Keratinocyte (primary cell): ENCODE measurements at regions not wholly inside any gene's neighbourhood (a gene's known extent, or its start where the extent isn't known, plus 50 kb on each side); places are given as distances from the start of the nearest gene placed in this dataset.

ENCODE experiments used
- EZH2 ChIP-seq: IDR thresholded peaks from one replicate; pipeline ENCODE4 v1.6.1; 2012; ENCODE audit warnings: inconsistent platforms, mild to moderate bottlenecking, low read length, moderate library complexity
- TF ChIP-seq, protein P1 (sequence below), 3 experiments: IDR thresholded peaks in 1 of 3; conservative IDR thresholded peaks in 1 of 3; optimal IDR thresholded peaks in 1 of 3; 2 replicates in 2 of 3; 3 replicates in 1 of 3; pipeline versions ENCODE3 to v1.5.1; 2011; ENCODE audit warnings: low read length in 3 of 3, mild to moderate bottlenecking in 3 of 3, moderate library complexity in 2 of 3, control low read depth in 1 of 3, inconsistent platforms in 1 of 3; ENCODE audit not compliant: insufficient read depth in 2 of 3; ENCODE audit errors: extremely low read depth in 1 of 3

- TF ChIP-seq, protein P1, sequence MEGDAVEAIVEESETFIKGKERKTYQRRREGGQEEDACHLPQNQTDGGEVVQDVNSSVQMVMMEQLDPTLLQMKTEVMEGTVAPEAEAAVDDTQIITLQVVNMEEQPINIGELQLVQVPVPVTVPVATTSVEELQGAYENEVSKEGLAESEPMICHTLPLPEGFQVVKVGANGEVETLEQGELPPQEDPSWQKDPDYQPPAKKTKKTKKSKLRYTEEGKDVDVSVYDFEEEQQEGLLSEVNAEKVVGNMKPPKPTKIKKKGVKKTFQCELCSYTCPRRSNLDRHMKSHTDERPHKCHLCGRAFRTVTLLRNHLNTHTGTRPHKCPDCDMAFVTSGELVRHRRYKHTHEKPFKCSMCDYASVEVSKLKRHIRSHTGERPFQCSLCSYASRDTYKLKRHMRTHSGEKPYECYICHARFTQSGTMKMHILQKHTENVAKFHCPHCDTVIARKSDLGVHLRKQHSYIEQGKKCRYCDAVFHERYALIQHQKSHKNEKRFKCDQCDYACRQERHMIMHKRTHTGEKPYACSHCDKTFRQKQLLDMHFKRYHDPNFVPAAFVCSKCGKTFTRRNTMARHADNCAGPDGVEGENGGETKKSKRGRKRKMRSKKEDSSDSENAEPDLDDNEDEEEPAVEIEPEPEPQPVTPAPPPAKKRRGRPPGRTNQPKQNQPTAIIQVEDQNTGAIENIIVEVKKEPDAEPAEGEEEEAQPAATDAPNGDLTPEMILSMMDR (optimal IDR thresholded peaks at IDR 0.05 in 1 of 3, IDR thresholded peaks at IDR 0.05 in 1 of 3, conservative IDR thresholded peaks at IDR 0.05 in 1 of 3; ENCODE audit: extremely low read depth in 1 of 3, insufficient read depth in 2 of 3, low read length in 3 of 3), result no peak
- TF ChIP-seq EZH2, result no peak
Measured at GRCh38 chr2:122384768-122385333, 629.4 kb downstream of the TSN start.
